ENCODE measurements at regions not wholly inside any gene's neighbourhood (a gene's known extent, or its start where the extent isn't known, plus 50 kb on each side); places are given as distances from the start of the nearest gene placed in this dataset.
A peak's percentile ranks its signal among the peaks of the same experiment; 100 is the strongest.
"Not testable (repeated sequence)": the region's sequence is repeated elsewhere in the genome, so short reads cannot be mapped to it uniquely, and the experiment has no call there.

GRCh38 chr9:85151162-85151561 lies 481.6 kb downstream of the NTRK2 start:
- DNase-seq (ENCODE audit: low spot score): no peak

DNA sequence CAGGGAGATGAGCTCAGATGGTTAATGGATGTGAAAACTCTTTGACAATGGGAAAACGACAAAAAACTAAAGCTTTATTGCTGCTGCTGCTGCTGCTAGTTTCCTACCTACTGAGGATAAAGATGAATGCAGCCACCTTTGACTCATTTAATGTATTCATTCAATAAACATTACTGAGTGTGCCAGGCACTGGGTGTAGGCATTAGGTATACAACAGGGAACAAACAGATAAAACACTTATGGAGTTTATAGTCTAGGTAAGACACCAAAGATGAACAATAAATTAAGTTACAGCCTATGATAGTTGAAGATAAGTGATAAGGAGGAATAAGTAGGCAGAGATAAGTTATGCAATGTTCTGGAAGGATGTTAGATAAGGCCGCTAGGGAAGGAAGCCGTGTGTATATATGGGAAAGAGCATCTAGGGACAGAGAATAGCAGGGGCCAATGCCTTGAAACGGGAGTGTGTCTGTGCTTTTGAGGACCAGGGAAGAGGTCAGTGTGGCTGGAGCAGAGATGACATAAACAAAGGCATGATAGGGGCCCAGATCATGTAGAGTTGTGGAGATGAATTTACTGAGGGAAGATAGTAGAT lies 477.6 kb downstream of the NTRK2 start:
- DNase-seq (ENCODE audit: low spot score): no peak

GRCh38 chr9:85142968-85143367 lies 473.4 kb downstream of the NTRK2 start:
- peak; percentile 16 for DNase-seq (ENCODE audit: low spot score)

- no peak for DNase-seq (ENCODE audit: low spot score)
Measured at GRCh38 chr9:85142496-85142911, 473.0 kb downstream of the NTRK2 start.

- DNase-seq (ENCODE audit: low spot score): no peak
Measured at GRCh38 chr9:85137696-85138095, 468.2 kb downstream of the NTRK2 start.

GRCh38 chr9:85136987-85137386 lies 467.5 kb downstream of the NTRK2 start:
- DNase-seq (ENCODE audit: low spot score): no peak

DNA sequence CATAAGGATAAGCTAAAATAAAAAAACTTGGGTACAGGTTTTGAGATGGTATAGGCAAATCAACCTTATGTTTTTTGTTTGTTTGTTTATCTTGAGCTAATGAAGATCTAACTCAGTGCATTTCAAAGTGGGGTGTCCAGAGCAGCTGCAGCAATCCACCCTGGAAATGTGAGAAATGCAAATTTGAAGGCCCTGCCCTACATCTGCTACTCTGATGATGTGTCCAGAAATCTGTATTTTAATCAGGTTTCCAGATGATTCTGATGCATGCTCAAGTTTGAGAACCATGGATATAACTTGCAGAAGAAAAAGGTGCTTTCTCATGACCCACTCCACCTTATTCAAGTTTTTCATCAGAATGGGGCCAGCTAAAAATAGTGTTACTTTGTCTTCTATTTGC lies 467.0 kb downstream of the NTRK2 start:
- no peak for DNase-seq (ENCODE audit: low spot score)

DNA sequence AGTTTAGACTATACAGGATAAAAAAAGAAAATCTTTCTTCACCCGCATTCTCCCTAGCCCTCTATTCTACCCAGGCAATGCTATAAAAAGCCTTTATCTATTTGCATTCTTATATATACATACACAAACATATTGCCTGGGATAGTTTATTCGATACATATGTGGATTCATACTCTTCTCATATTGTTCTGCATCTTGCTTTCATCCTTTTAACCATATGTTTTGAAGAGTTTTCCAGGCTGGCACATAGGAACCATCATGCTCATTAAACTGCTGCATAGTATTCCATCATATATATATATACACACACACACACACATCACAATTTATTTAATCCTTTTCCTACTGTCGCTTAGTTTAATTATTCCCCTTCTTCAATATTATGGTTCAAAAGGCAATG lies 461.2 kb downstream of the NTRK2 start:
- no peak for DNase-seq (ENCODE audit: low spot score)

GRCh38 chr9:85130260-85130659 lies 460.7 kb downstream of the NTRK2 start:
- DNase-seq (ENCODE audit: low spot score): no peak

GRCh38 chr9:85129514-85129913 lies 460.0 kb downstream of the NTRK2 start:
- no peak for DNase-seq (ENCODE audit: low spot score)

DNA sequence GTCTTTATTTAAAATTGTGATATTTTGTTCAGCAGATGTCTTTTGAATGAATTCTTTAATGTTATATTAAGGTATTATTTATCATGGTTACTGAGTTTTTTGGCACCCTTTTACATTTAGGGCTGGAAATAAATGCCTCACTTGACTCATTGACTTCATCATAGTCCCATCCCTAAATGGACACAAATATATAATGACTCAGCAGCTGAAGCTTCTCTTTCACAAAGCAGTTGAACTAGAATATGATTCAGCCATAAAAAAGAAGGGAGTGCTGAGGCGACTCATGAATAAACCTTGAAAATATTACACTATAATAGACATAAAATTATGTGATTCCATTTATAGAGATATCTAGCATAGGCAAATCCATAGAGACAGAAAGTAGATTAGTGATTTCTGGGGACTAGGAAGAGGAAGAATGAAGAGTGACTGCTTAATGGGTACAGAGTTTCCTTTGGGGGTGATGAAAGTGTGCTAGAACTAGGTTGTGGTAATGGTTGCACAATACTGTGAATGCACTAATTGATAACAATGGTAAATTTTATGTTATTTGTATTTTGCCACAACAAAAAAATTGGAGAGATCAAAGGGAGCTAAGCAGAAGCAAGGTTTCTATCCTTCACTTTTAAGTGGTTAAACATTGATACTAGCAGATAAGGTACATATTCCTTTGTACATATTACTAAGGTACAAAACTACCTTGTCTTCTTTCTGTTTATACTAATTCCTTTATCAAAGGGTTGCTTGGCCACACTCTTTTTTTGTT lies 449.6 kb downstream of the NTRK2 start:
- DNase-seq (ENCODE audit: low spot score): no peak

- DNase-seq (ENCODE audit: low spot score): no peak
Measured at GRCh38 chr9:85117831-85118230, 448.3 kb downstream of the NTRK2 start.

GRCh38 chr9:85115473-85115872 lies 445.9 kb downstream of the NTRK2 start:
- DNase-seq (ENCODE audit: low spot score): no peak

DNA sequence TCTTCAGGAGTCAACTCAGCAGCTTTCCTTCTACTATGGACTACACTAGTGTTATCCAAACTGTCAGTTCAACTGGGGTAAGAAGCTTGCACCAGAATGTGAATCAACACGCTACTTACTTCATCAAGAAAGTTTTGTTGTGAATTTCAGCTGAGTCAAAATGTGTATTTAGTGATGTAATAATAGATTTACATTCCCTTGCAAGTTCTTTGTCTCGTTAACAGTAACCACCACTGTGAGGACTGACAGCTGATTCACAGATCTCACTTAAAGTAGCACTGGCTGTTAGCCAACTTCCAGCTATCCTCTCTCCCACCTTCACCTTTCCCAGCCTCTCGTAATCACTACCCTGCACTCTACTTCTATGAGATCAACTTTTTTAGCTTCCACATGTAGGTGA lies 445.3 kb downstream of the NTRK2 start:
- no peak for DNase-seq (ENCODE audit: low spot score)

- no peak for DNase-seq (ENCODE audit: low spot score)
Measured at GRCh38 chr9:85112933-85113418, 443.4 kb downstream of the NTRK2 start.

DNA sequence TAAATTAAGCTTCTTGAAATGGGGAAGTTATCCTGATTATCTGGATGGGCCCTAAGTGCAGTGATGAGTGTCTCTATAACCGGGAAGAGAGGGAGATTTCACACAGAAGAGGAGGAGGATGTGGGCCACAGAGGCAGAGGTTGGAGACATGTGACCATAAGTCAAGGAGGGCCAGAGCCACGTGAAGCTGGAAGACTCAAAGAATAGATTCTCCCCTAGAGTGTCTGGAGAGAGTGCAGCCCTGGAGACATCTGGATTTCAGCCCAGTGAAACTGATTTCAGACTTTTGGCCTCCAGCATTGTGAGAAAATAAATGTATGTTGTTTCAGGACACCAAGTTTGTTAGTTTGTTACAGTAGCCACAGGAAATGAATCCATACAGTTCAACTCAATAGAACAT lies 442.9 kb downstream of the NTRK2 start:
- DNase-seq (ENCODE audit: low spot score): no peak

- DNase-seq (ENCODE audit: low spot score): no peak
Measured at GRCh38 chr9:85108746-85109145, 439.2 kb downstream of the NTRK2 start.

GRCh38 chr9:85108229-85108628 lies 438.7 kb downstream of the NTRK2 start:
- no peak for DNase-seq (ENCODE audit: low spot score)

DNA sequence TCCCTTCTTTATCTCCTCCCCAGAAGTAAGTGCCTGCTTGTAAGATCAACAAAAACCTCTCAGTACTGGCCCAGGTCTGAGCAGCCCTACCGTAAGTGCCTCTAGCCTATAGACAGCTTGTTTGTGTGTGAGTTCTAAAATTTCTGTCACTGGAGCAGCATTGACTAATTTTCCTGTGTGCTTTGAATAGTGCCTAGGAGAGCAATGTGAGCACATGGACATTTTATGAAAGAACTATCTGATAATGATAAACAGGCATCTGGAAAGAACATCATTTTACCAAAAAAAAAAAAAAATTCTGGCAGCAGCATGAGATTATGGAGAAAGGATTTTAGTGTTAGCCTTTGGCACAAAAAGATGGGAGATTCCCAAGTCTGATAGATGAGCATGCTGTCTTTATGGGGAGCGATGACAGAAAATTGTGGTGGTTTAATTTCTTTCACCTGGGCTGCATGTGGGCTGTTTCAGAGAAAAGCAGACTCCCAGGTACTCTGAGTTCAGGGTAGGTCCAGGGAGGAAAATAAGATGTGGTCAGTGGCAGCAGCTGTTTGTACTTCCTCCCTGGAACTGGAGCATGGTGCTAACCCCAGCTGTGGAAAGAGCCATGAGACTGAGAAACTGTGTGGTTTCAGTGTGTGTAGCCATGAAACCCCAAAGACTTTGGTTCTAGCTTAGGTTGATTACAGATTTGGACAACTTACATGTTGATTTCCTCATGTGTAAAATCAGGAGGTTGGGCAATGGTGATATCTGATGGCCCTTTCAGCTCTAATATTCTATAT lies 419.9 kb downstream of the NTRK2 start:
- no peak for DNase-seq (ENCODE audit: low spot score)

GRCh38 chr9:85081963-85082362 lies 412.4 kb downstream of the NTRK2 start:
- DNase-seq (ENCODE audit: low spot score): no peak

GRCh38 chr9:85079349-85079748 lies 409.8 kb downstream of the NTRK2 start:
- no peak for DNase-seq (ENCODE audit: low spot score)

GRCh38 chr9:85077944-85078343 lies 408.4 kb downstream of the NTRK2 start:
- DNase-seq (ENCODE audit: low spot score): no peak

DNA sequence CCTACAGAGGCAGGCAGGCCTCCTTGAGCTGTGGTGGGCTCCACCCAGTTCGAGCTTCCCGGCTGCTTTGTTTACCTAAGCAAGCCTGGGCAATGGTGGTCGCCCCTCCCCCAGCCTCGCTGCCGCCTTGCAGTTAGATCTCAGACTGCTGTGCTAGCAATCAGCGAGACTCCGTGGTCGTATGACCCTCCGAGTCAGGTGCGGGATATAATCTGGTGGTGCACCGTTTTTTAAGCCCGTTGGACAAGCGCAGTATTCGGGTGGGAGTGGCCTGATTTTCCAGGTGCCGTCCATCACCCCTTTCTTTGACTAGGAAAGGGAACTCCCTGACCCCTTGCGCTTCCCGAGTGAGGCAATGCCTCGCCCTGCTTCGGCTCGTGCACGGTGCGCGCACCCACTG lies 407.6 kb downstream of the NTRK2 start:
- DNase-seq (ENCODE audit: low spot score): not testable (repeated sequence)

Measured in germinal center (tissue), 1 donor.